ENCODE measurements at regions not wholly inside any gene's neighbourhood (a gene's known extent, or its start where the extent isn't known, plus 50 kb on each side); places are given as distances from the start of the nearest gene placed in this dataset.

- peak; percentile 69 for DNase-seq
Observed at GRCh38 chr14:89660166-89660565, 243.1 kb upstream of the FOXN3 start.

- no peak for DNase-seq
Observed at GRCh38 chr14:89658977-89659670, 242.1 kb upstream of the FOXN3 start.

GRCh38 chr14:89657014-89657413, 240.0 kb upstream of the FOXN3 start:
- no peak for DNase-seq

- no peak for DNase-seq
Observed at GRCh38 chr14:89654998-89655397, 238.0 kb upstream of the FOXN3 start.

GRCh38 chr14:89652352-89652751, 235.3 kb upstream of the FOXN3 start:
- no peak for DNase-seq

- DNase-seq = no peak
Observed at GRCh38 chr14:89651805-89652204, 234.8 kb upstream of the FOXN3 start.

GRCh38 chr14:89650077-89650978, 233.3 kb upstream of the FOXN3 start:
- no peak for DNase-seq

GRCh38 chr14:89649451-89650075, 232.5 kb upstream of the FOXN3 start:
- DNase-seq = no peak

GRCh38 chr14:89648924-89649323, 231.9 kb upstream of the FOXN3 start:
- DNase-seq = no peak

- DNase-seq = no peak
Observed at GRCh38 chr14:89648510-89648909, 231.5 kb upstream of the FOXN3 start.

- DNase-seq = no peak
Observed at GRCh38 chr14:89646971-89647370, 229.9 kb upstream of the FOXN3 start.

GRCh38 chr14:89644641-89645040, 227.6 kb upstream of the FOXN3 start:
- no peak for DNase-seq

GRCh38 chr14:89641495-89642175, 224.6 kb upstream of the FOXN3 start:
- no peak for DNase-seq

GRCh38 chr14:89640141-89640540, 223.1 kb upstream of the FOXN3 start:
- DNase-seq = peak; percentile 44

- DNase-seq = no peak
Observed at GRCh38 chr14:89639687-89640086, 222.7 kb upstream of the FOXN3 start.

GRCh38 chr14:89638891-89639290, 221.9 kb upstream of the FOXN3 start:
- DNase-seq = no peak

GRCh38 chr14:89637581-89637980, 220.5 kb upstream of the FOXN3 start:
- no peak for DNase-seq

GRCh38 chr14:89635615-89636014, 218.6 kb upstream of the FOXN3 start:
- DNase-seq = no peak

- no peak for DNase-seq
Observed at GRCh38 chr14:89634037-89634436, 217.0 kb upstream of the FOXN3 start.

GRCh38 chr14:89630101-89630829, 213.2 kb upstream of the FOXN3 start:
- peak; percentile 75 for DNase-seq

GRCh38 chr14:89629383-89629782, 212.3 kb upstream of the FOXN3 start:
- no peak for DNase-seq

GRCh38 chr14:89628521-89628920, 211.5 kb upstream of the FOXN3 start:
- DNase-seq = no peak
